Tibial nerve (tissue), 4 donors: ENCODE measurements at regions not wholly inside any gene's neighbourhood (a gene's known extent, or its start where the extent isn't known, plus 50 kb on each side); places are given as distances from the start of the nearest gene placed in this dataset.

Experiments
- DNase-seq, 2 donors: peaks; one replicate each; pipeline ENCODE4 v3.0.0-alpha.2; 2019; ENCODE audit warnings: low spot score in 2 of 2
- H3K27ac ChIP-seq, 4 donors: fragments of 200-600 bp; sonication (generic) in 3 of 4; one replicate each; pipeline ENCODE4 v1.5.1; 2017 to 2019; ENCODE audit warnings: mild to moderate bottlenecking in 1 of 4
- H3K27me3 ChIP-seq, 2 donors: fragments of 200-600 bp; sonication (generic) in 1 of 2; one replicate each; pipeline versions ENCODE4 v1.5.1 to v1.6.0; 2017 to 2019
- H3K36me3 ChIP-seq, 3 donors: fragments of 200-600 bp; sonication (generic); one replicate each; pipeline ENCODE4 v1.5.1; 2018 to 2019
- H3K4me1 ChIP-seq, 4 donors: fragments of 200-600 bp; sonication (generic) in 3 of 4; one replicate each; pipeline ENCODE4 v1.5.1; 2017 to 2019
- H3K4me3 ChIP-seq, 4 donors: fragments of 200-600 bp; sonication (generic) in 3 of 4; one replicate each; pipeline ENCODE4 v1.5.1; 2017 to 2019; ENCODE audit warnings: mild to moderate bottlenecking in 1 of 4, moderate library complexity in 1 of 4
- H3K9me3 ChIP-seq, 4 donors: fragments of 200-600 bp; sonication (generic) in 3 of 4; one replicate each; pipeline ENCODE4 v1.5.1; 2017 to 2019
- EP300 ChIP-seq, 2 donors: sonication (generic); formaldehyde crosslinking; IDR thresholded peaks; one replicate each; pipeline ENCODE4 v1.6.1; 2017; ENCODE audit warnings: antibody characterized with exemption in 2 of 2, mild to moderate bottlenecking in 1 of 2
- POLR2A ChIP-seq, 2 donors: fragments of 450-650 bp; IDR thresholded peaks; one replicate each; pipeline ENCODE4 v1.6.1; 2017; ENCODE audit warnings: antibody characterized with exemption in 2 of 2, mild to moderate bottlenecking in 2 of 2, moderate library complexity in 2 of 2
- WGBS, 2 donors: methylation state at CpG; one replicate each; pipeline ENCODE4 v1.1.5; 2018; 5-methylcytosine and 5-hydroxymethylcytosine counted together
- TF ChIP-seq, protein P1 (sequence below), 5 experiments: fragments of 200-600 bp in 3 of 5; fragments of 450-650 bp in 2 of 5; sonication (generic) in 3 of 5; IDR thresholded peaks; one replicate each; pipeline ENCODE4 v1.5.1; 2016 to 2019; ENCODE audit warnings: antibody characterized with exemption in 5 of 5, mild to moderate bottlenecking in 3 of 5, moderate library complexity in 2 of 5

GRCh38 chr9:135014311-135015010 is 73.0 kb upstream of the OLFM1 start:
- Histone ChIP-seq H3K27ac (no peak overlapping the region), H3K9me3 (no peaks in the 10 kb centered on the region), H3K27me3 (peaks cover 0 to 5% of the 10 kb centered on the region in 2 donors), H3K4me3 (no peak overlapping the region), H3K36me3 (no peaks in the 10 kb centered on the region), H3K4me1 (no peaks in the 10 kb centered on the region)
- WGBS, 2 donors: 89 to 91% methylated on average over 24 of the region's 24 CpGs
- DNase-seq: no peak
- no peak for TF ChIP-seq POLR2A (IDR thresholded peaks at IDR 0.05)
- TF ChIP-seq, protein P1, sequence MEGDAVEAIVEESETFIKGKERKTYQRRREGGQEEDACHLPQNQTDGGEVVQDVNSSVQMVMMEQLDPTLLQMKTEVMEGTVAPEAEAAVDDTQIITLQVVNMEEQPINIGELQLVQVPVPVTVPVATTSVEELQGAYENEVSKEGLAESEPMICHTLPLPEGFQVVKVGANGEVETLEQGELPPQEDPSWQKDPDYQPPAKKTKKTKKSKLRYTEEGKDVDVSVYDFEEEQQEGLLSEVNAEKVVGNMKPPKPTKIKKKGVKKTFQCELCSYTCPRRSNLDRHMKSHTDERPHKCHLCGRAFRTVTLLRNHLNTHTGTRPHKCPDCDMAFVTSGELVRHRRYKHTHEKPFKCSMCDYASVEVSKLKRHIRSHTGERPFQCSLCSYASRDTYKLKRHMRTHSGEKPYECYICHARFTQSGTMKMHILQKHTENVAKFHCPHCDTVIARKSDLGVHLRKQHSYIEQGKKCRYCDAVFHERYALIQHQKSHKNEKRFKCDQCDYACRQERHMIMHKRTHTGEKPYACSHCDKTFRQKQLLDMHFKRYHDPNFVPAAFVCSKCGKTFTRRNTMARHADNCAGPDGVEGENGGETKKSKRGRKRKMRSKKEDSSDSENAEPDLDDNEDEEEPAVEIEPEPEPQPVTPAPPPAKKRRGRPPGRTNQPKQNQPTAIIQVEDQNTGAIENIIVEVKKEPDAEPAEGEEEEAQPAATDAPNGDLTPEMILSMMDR (IDR thresholded peaks at IDR 0.05): no peak
- no peak for TF ChIP-seq EP300 (IDR thresholded peaks at IDR 0.05)

DNA sequence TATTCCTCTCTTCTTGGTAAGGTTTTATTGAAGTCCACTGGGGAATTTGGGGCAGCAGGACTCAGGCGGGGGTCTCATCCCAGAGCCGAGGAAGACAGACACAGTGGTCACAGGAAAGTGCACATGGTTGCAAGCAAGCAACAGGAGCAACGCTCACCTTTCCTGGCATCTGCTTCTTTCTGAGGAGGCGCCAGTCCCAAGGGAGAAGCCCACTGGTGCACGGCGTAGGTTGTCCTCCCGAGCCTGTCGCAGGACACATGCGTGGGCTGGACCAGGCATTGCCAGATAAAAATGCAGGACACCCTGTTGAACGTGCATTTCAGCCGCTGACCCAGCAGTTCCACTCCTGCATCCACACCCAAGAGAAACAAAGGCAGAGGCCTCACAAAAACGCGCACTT is 72.4 kb upstream of the OLFM1 start:
- Histone ChIP-seq H3K4me3 (no peak overlapping the region), H3K9me3 (no peaks in the 10 kb centered on the region), H3K27me3 (peaks cover 0 to 5% of the 10 kb centered on the region in 2 donors), H3K36me3 (no peaks in the 10 kb centered on the region), H3K27ac (no peak overlapping the region), H3K4me1 (no peaks in the 10 kb centered on the region)
- 67 to 76% methylated on average over 10 to 13 of the region's 13 CpGs for WGBS, 2 donors
- DNase-seq: no peak
- TF ChIP-seq POLR2A (IDR thresholded peaks at IDR 0.05): no peak
- no peak for TF ChIP-seq EP300 (IDR thresholded peaks at IDR 0.05)
- TF ChIP-seq, protein P1 (IDR thresholded peaks at IDR 0.05): no peak

GRCh38 chr9:135015565-135015964 is 71.9 kb upstream of the OLFM1 start:
- no peaks in the 10 kb centered on the region for H3K36me3 ChIP-seq
- no peak for DNase-seq
- 63 to 65% methylated on average over 6 of the region's 6 CpGs for WGBS, 2 donors

GRCh38 chr9:135016037-135016640 is 71.3 kb upstream of the OLFM1 start:
- Histone ChIP-seq H3K27me3 (peaks cover 0 to 2% of the 10 kb centered on the region in 2 donors), H3K9me3 (no peaks in the 10 kb centered on the region), H3K27ac (no peak overlapping the region), H3K4me1 (no peaks in the 10 kb centered on the region), H3K36me3 (no peaks in the 10 kb centered on the region), H3K4me3 (no peak overlapping the region)
- TF ChIP-seq EP300 (IDR thresholded peaks at IDR 0.05): no peak
- TF ChIP-seq, protein P1 (IDR thresholded peaks at IDR 0.05): no peak
- TF ChIP-seq POLR2A (IDR thresholded peaks at IDR 0.05): no peak
- DNase-seq: no peak
- WGBS, 2 donors: 54 to 59% methylated on average over 14 of the region's 14 CpGs

More at GRCh38 chr9:135015565-135015964, 71.9 kb upstream of the OLFM1 start:
- TF ChIP-seq POLR2A (IDR thresholded peaks at IDR 0.05) (no peak), EP300 (IDR thresholded peaks at IDR 0.05) (no peak)
- TF ChIP-seq, protein P1 (IDR thresholded peaks at IDR 0.05): no peak
- Histone ChIP-seq H3K4me3 (no peak overlapping the region), H3K27ac (no peak overlapping the region), H3K27me3 (peaks cover 0 to 5% of the 10 kb centered on the region in 2 donors), H3K9me3 (no peaks in the 10 kb centered on the region), H3K4me1 (no peaks in the 10 kb centered on the region)

GRCh38 chr9:135016876-135017275 is 70.6 kb upstream of the OLFM1 start:
- WGBS, 2 donors: 77 to 92% methylated on average over 7 to 10 of the region's 10 CpGs
- Histone ChIP-seq H3K27ac (no peak overlapping the region), H3K27me3 (no peaks in the 10 kb centered on the region), H3K4me1 (no peaks in the 10 kb centered on the region), H3K9me3 (no peaks in the 10 kb centered on the region), H3K36me3 (no peaks in the 10 kb centered on the region), H3K4me3 (no peak overlapping the region)
- TF ChIP-seq, protein P1 (IDR thresholded peaks at IDR 0.05): no peak
- no peak for TF ChIP-seq POLR2A (IDR thresholded peaks at IDR 0.05)
- no peak for TF ChIP-seq EP300 (IDR thresholded peaks at IDR 0.05)
- no peak for DNase-seq
